SK-N-SH (cell line): ENCODE measurements at regions not wholly inside any gene's neighbourhood (a gene's known extent, or its start where the extent isn't known, plus 50 kb on each side); places are given as distances from the start of the nearest gene placed in this dataset.

Experiments used
- EZH2phosphoT487 ChIP-seq: fragments of 200-600 bp; sonication (generic); IDR thresholded peaks from 2 replicates; pipeline ENCODE4 v1.6.1; 2017; ENCODE audit warnings: low read depth, mixed run types, mild to moderate bottlenecking, antibody characterized with exemption, moderate library complexity, borderline replicate concordance
- TF ChIP-seq, protein P1 (sequence below): fragments of 200-600 bp; sonication (generic); IDR thresholded peaks from 2 replicates; pipeline ENCODE4 v1.6.1; 2017; ENCODE audit warnings: antibody characterized with exemption, mild to moderate bottlenecking, moderate library complexity

DNA sequence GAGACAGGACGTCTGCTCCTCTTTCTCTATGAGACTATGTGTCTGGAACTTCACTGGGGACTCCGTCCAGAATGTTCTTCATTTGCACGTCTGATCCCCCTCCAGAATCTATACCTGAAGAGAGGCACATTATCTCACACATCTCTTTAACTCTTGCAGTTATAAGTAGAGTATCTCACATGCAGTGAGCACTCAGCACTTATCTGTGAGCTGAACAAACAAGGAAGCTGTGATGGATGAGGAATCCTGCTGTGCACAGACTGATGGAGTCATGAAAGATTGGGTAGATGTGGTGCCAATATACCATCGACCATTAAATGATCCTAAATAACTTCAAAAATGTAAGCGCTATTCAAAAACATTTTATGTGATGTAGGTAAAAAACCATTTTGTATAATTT, 888.3 kb upstream of the CELF4 start:
- TF ChIP-seq, protein P1, sequence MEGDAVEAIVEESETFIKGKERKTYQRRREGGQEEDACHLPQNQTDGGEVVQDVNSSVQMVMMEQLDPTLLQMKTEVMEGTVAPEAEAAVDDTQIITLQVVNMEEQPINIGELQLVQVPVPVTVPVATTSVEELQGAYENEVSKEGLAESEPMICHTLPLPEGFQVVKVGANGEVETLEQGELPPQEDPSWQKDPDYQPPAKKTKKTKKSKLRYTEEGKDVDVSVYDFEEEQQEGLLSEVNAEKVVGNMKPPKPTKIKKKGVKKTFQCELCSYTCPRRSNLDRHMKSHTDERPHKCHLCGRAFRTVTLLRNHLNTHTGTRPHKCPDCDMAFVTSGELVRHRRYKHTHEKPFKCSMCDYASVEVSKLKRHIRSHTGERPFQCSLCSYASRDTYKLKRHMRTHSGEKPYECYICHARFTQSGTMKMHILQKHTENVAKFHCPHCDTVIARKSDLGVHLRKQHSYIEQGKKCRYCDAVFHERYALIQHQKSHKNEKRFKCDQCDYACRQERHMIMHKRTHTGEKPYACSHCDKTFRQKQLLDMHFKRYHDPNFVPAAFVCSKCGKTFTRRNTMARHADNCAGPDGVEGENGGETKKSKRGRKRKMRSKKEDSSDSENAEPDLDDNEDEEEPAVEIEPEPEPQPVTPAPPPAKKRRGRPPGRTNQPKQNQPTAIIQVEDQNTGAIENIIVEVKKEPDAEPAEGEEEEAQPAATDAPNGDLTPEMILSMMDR = no peak
- TF ChIP-seq EZH2phosphoT487 = no peak
